Body of pancreas (tissue), 4 donors: ENCODE measurements at regions not wholly inside any gene's neighbourhood (a gene's known extent, or its start where the extent isn't known, plus 50 kb on each side); places are given as distances from the start of the nearest gene placed in this dataset.

Experiments used
- POLR2A ChIP-seq, 3 donors: fragments of 450-650 bp; IDR thresholded peaks; one replicate each; pipeline ENCODE4 v1.6.1; 2016; ENCODE audit warnings: antibody characterized with exemption in 3 of 3, mild to moderate bottlenecking in 2 of 3
- TF ChIP-seq, protein P1 (sequence below), 7 experiments: fragments of 450-650 bp in 4 of 7; fragments of 200-600 bp in 3 of 7; sonication (generic) in 3 of 7; IDR thresholded peaks; one replicate each; pipeline ENCODE4 v1.5.1; 2016 to 2019; ENCODE audit warnings: antibody characterized with exemption in 7 of 7

GRCh38 chr14:84445486-84445885, 1084.5 kb upstream of the FLRT2 start:
- TF ChIP-seq POLR2A (IDR thresholded peaks at IDR 0.05): no peak
- TF ChIP-seq, protein P1, sequence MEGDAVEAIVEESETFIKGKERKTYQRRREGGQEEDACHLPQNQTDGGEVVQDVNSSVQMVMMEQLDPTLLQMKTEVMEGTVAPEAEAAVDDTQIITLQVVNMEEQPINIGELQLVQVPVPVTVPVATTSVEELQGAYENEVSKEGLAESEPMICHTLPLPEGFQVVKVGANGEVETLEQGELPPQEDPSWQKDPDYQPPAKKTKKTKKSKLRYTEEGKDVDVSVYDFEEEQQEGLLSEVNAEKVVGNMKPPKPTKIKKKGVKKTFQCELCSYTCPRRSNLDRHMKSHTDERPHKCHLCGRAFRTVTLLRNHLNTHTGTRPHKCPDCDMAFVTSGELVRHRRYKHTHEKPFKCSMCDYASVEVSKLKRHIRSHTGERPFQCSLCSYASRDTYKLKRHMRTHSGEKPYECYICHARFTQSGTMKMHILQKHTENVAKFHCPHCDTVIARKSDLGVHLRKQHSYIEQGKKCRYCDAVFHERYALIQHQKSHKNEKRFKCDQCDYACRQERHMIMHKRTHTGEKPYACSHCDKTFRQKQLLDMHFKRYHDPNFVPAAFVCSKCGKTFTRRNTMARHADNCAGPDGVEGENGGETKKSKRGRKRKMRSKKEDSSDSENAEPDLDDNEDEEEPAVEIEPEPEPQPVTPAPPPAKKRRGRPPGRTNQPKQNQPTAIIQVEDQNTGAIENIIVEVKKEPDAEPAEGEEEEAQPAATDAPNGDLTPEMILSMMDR (IDR thresholded peaks at IDR 0.05): no peak
